GM12864 (cell line): ENCODE measurements at regions not wholly inside any gene's neighbourhood (a gene's known extent, or its start where the extent isn't known, plus 50 kb on each side); places are given as distances from the start of the nearest gene placed in this dataset.

Source experiments
- DNase-seq: peaks from one replicate; pipeline ENCODE4 v3.0.0-alpha.2; 2011; ENCODE audit warnings: low read depth
- H3K4me3 ChIP-seq: 2 replicates; pipeline ENCODE4 v1.5.1; 2011; ENCODE audit warnings: mild to moderate bottlenecking, low read depth, low read length, control low read depth
- CTCF ChIP-seq: IDR thresholded peaks from 2 replicates; pipeline ENCODE4 v1.5.1; 2011; ENCODE audit warnings: low read depth, mild to moderate bottlenecking, moderate library complexity, low read length, control low read depth, inconsistent platforms; ENCODE audit errors: missing control alignments

- no peak for DNase-seq
- no peak overlapping the region for H3K4me3 ChIP-seq
- TF ChIP-seq CTCF, result no peak
Observed at GRCh38 chr17:69643686-69644085, 229.2 kb downstream of the MAP2K6 start.

GRCh38 chr17:69646729-69647128, 232.2 kb downstream of the MAP2K6 start:
- TF ChIP-seq CTCF, result no peak
- no peak overlapping the region for H3K4me3 ChIP-seq
- no peak for DNase-seq

GRCh38 chr17:69650881-69651280, 236.4 kb downstream of the MAP2K6 start:
- DNase-seq, result no peak
- no peak for TF ChIP-seq CTCF
- no peak overlapping the region for H3K4me3 ChIP-seq

GRCh38 chr17:69651921-69652320, 237.4 kb downstream of the MAP2K6 start:
- no peak overlapping the region for H3K4me3 ChIP-seq
- DNase-seq, result no peak
- no peak for TF ChIP-seq CTCF

- DNase-seq, result no peak
- no peak overlapping the region for H3K4me3 ChIP-seq
- no peak for TF ChIP-seq CTCF
Observed at GRCh38 chr17:69654981-69655855, 240.7 kb downstream of the MAP2K6 start.

GRCh38 chr17:69655902-69656301, 241.4 kb downstream of the MAP2K6 start:
- no peak for TF ChIP-seq CTCF
- DNase-seq, result no peak
- H3K4me3 ChIP-seq, result no peak overlapping the region
